ENCODE measurements at regions not wholly inside any gene's neighbourhood (a gene's known extent, or its start where the extent isn't known, plus 50 kb on each side); places are given as distances from the start of the nearest gene placed in this dataset.

GRCh38 chr2:33893824-33894223, 294.7 kb upstream of the FAM98A start:
- no peaks in the 10 kb centered on the region for H3K4me1 ChIP-seq
- DNase-seq, result no peak
- no peak overlapping the region for H3K4me3 Mint-ChIP-seq (ENCODE audit: unreplicated experiment)
- H3K9me3 Mint-ChIP-seq (ENCODE audit: unreplicated experiment), result peaks cover 9% of the 10 kb centered on the region
- H3K36me3 Mint-ChIP-seq (ENCODE audit: insufficient read depth, unreplicated experiment), result no peaks in the 10 kb centered on the region
- intact Hi-C loops (cut with micrococcal nuclease; ENCODE audit: unreplicated experiment), result no loop called here
- no peaks in the 10 kb centered on the region for H3K9me3 ChIP-seq
- H3K27ac Mint-ChIP-seq (ENCODE audit: unreplicated experiment), result no peak overlapping the region
- no peaks in the 10 kb centered on the region for H3K27me3 ChIP-seq (replicated peaks; ENCODE audit: control insufficient read depth, insufficient read depth, low read length)
- POLR2A ChIA-PET, result no interaction called here
- no peaks in the 10 kb centered on the region for H3K36me3 ChIP-seq (ENCODE audit: control insufficient read depth, insufficient read depth, low read length)
- BruUV-seq (replicated peaks), result no TSS peak
- CTCF ChIA-PET, result no interaction called here
- H3K4me1 Mint-ChIP-seq (ENCODE audit: low read depth, unreplicated experiment), result no peaks in the 10 kb centered on the region
- no peak overlapping the region for H3K4me3 ChIP-seq (ENCODE audit: low read depth, low read length)
- TF ChIP-seq CTCF (IDR thresholded peaks at IDR 0.05; ENCODE audit: insufficient read depth in 1 of 2, low read depth in 1 of 2, low read length in 1 of 2, severe bottlenecking in 1 of 2, unreplicated experiment in 1 of 2), result no peak
- H3K27me3 Mint-ChIP-seq (ENCODE audit: insufficient read depth, unreplicated experiment), result peaks cover 2% of the 10 kb centered on the region

- DNase-seq, result no peak
- BruUV-seq (replicated peaks), result no TSS peak
- Histone ChIP-seq H3K9me3 (no peaks in the 10 kb centered on the region), H3K27me3 (replicated peaks; ENCODE audit: control insufficient read depth, insufficient read depth, low read length) (no peaks in the 10 kb centered on the region), H3K36me3 (ENCODE audit: control insufficient read depth, insufficient read depth, low read length) (no peaks in the 10 kb centered on the region), H3K4me3 (ENCODE audit: low read depth, low read length) (no peak overlapping the region), H3K4me1 (no peaks in the 10 kb centered on the region)
- ChIA-PET POLR2A (no interaction called here), CTCF (no interaction called here)
- Mint-ChIP-seq H3K27me3 (ENCODE audit: insufficient read depth, unreplicated experiment) (peaks cover 2% of the 10 kb centered on the region), H3K27ac (ENCODE audit: unreplicated experiment) (no peak overlapping the region), H3K4me1 (ENCODE audit: low read depth, unreplicated experiment) (no peaks in the 10 kb centered on the region), H3K4me3 (ENCODE audit: unreplicated experiment) (no peak overlapping the region), H3K9me3 (ENCODE audit: unreplicated experiment) (no peaks in the 10 kb centered on the region), H3K36me3 (ENCODE audit: insufficient read depth, unreplicated experiment) (no peaks in the 10 kb centered on the region)
- TF ChIP-seq CTCF (IDR thresholded peaks at IDR 0.05; ENCODE audit: insufficient read depth in 1 of 2, low read depth in 1 of 2, low read length in 1 of 2, severe bottlenecking in 1 of 2, unreplicated experiment in 1 of 2), result no peak
- intact Hi-C loops (cut with micrococcal nuclease; ENCODE audit: unreplicated experiment), result no loop called here
Observed at GRCh38 chr2:33891616-33892015, 292.5 kb upstream of the FAM98A start.

GRCh38 chr2:33890686-33891085, 291.6 kb upstream of the FAM98A start:
- intact Hi-C loops (cut with micrococcal nuclease; ENCODE audit: unreplicated experiment), result no loop called here
- CTCF ChIA-PET, result no interaction called here
- no TSS peak for BruUV-seq (replicated peaks)

More at GRCh38 chr2:33890686-33891085, 291.6 kb upstream of the FAM98A start:
- no peak for DNase-seq
- no peak for TF ChIP-seq CTCF (IDR thresholded peaks at IDR 0.05; ENCODE audit: insufficient read depth in 1 of 2, low read depth in 1 of 2, low read length in 1 of 2, severe bottlenecking in 1 of 2, unreplicated experiment in 1 of 2)
- Histone ChIP-seq H3K4me3 (ENCODE audit: low read depth, low read length) (no peak overlapping the region), H3K27me3 (replicated peaks; ENCODE audit: control insufficient read depth, insufficient read depth, low read length) (no peaks in the 10 kb centered on the region), H3K9me3 (no peaks in the 10 kb centered on the region), H3K36me3 (ENCODE audit: control insufficient read depth, insufficient read depth, low read length) (no peaks in the 10 kb centered on the region), H3K4me1 (no peaks in the 10 kb centered on the region)
- H3K27me3 Mint-ChIP-seq (ENCODE audit: insufficient read depth, unreplicated experiment), result peaks cover under 1% of the 10 kb centered on the region
- POLR2A ChIA-PET, result no interaction called here
- no peak overlapping the region for H3K4me3 Mint-ChIP-seq (ENCODE audit: unreplicated experiment)
- H3K9me3 Mint-ChIP-seq (ENCODE audit: unreplicated experiment), result no peaks in the 10 kb centered on the region
- H3K36me3 Mint-ChIP-seq (ENCODE audit: insufficient read depth, unreplicated experiment), result no peaks in the 10 kb centered on the region
- H3K4me1 Mint-ChIP-seq (ENCODE audit: low read depth, unreplicated experiment), result no peaks in the 10 kb centered on the region
- H3K27ac Mint-ChIP-seq (ENCODE audit: unreplicated experiment), result no peak overlapping the region

Data from Caco-2 (cell line).